Gastroesophageal sphincter (tissue), 4 donors: ENCODE measurements at regions not wholly inside any gene's neighbourhood (a gene's known extent, or its start where the extent isn't known, plus 50 kb on each side); places are given as distances from the start of the nearest gene placed in this dataset.
A peak's percentile ranks its signal among the peaks of the same experiment; 100 is the strongest.

Source experiments
- ATAC-seq: fragments of 150-250 bp; one replicate; pipeline ENCODE4 v1.9.1; 2016; ENCODE audit warnings: mild to moderate bottlenecking, moderate library complexity
- H3K27ac ChIP-seq, 4 donors: fragments of 200-600 bp; sonication (generic) in 3 of 4; 1 replicate in 3 of 4; 2 replicates in 1 of 4; pipeline ENCODE4 v1.5.1; 2016 to 2019
- H3K27me3 ChIP-seq: fragments of 200-600 bp; sonication (generic); one replicate; pipeline ENCODE4 v1.5.1; 2019
- H3K36me3 ChIP-seq, 2 donors: fragments of 200-600 bp; sonication (generic); one replicate each; pipeline ENCODE4 v1.5.1; 2019; ENCODE audit warnings: control low read depth in 1 of 2
- H3K4me1 ChIP-seq, 3 donors: fragments of 200-600 bp; sonication (generic); 1 replicate in 2 of 3; 2 replicates in 1 of 3; pipeline ENCODE4 v1.5.1; 2016 to 2019; ENCODE audit warnings: control low read depth in 2 of 3
- H3K4me3 ChIP-seq, 2 donors: fragments of 200-600 bp; sonication (generic); one replicate each; pipeline ENCODE4 v1.5.1; 2019; ENCODE audit warnings: mild to moderate bottlenecking in 1 of 2, moderate library complexity in 1 of 2
- H3K9me3 ChIP-seq, 3 donors: fragments of 200-600 bp; sonication (generic); one replicate each; pipeline ENCODE4 v1.5.1; 2017 to 2019; ENCODE audit warnings: control low read depth in 2 of 3
- EP300 ChIP-seq: sonication (generic); formaldehyde crosslinking; IDR thresholded peaks from one replicate; pipeline ENCODE4 v1.6.1; 2017; ENCODE audit warnings: antibody characterized with exemption, mild to moderate bottlenecking
- POLR2A ChIP-seq, 2 donors: fragments of 450-650 bp; IDR thresholded peaks; one replicate each; pipeline ENCODE4 v1.6.1; 2017; ENCODE audit warnings: antibody characterized with exemption in 2 of 2, mild to moderate bottlenecking in 2 of 2, moderate library complexity in 1 of 2
- POLR2AphosphoS5 ChIP-seq: sonication (generic); formaldehyde crosslinking; IDR thresholded peaks from one replicate; pipeline ENCODE4 v1.6.1; 2017; ENCODE audit warnings: antibody characterized with exemption
- WGBS, 2 donors: methylation state at CpG; one replicate each; pipeline ENCODE4 v1.1.5; 2018; ENCODE audit warnings: low coverage in 1 of 2; 5-methylcytosine and 5-hydroxymethylcytosine counted together
- TF ChIP-seq, protein P1 (sequence below), 4 experiments: fragments of 200-600 bp in 2 of 4; fragments of 450-650 bp in 2 of 4; sonication (generic) in 1 of 4; IDR thresholded peaks; one replicate each; pipeline ENCODE4 v1.5.1; 2017 to 2019; ENCODE audit warnings: antibody characterized with exemption in 4 of 4, mild to moderate bottlenecking in 2 of 4, moderate library complexity in 2 of 4

DNA sequence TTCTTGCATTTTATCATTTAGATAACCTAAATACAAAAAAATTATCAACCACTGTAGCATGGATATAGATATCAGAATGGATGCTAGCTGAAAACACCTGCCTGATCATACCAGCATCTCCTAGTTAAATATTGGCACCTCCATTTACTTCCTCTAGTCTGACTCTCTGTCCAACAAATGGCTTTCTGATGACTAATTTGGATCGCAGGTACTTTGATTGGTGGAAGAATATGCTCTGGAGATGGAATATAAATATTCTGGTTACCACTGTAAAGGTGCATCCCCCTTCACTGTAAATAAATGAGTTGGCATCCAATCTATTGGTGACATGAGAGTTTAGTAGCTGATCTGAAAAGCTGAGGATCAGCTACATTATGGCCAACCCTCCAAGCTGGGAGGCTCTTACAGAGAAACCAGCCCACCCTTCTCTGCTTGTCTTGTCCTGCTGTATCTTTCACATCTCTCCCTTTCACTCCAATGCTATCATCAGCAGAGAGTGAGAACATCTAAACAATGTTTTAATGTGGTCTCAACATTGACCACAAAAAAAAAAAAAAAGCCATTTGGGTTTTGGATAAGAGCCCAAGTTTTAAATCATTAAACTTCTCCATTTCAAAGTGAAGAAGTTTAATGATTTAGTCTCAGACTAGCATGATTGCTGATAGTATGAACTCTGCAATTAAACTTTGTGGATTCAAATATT is 90.5 kb downstream of the PMAIP1 start:
- Histone ChIP-seq H3K4me3 (no peak overlapping the region), H3K27me3 (no peaks in the 10 kb centered on the region), H3K27ac (no peak overlapping the region), H3K4me1 (no peaks in the 10 kb centered on the region), H3K9me3 (no peaks in the 10 kb centered on the region), H3K36me3 (no peaks in the 10 kb centered on the region)
- no peak for ATAC-seq
- 86 to 93% methylated on average over 1 of the region's 1 CpG for WGBS, 2 donors
- TF ChIP-seq EP300 = no peak
- TF ChIP-seq, protein P1, sequence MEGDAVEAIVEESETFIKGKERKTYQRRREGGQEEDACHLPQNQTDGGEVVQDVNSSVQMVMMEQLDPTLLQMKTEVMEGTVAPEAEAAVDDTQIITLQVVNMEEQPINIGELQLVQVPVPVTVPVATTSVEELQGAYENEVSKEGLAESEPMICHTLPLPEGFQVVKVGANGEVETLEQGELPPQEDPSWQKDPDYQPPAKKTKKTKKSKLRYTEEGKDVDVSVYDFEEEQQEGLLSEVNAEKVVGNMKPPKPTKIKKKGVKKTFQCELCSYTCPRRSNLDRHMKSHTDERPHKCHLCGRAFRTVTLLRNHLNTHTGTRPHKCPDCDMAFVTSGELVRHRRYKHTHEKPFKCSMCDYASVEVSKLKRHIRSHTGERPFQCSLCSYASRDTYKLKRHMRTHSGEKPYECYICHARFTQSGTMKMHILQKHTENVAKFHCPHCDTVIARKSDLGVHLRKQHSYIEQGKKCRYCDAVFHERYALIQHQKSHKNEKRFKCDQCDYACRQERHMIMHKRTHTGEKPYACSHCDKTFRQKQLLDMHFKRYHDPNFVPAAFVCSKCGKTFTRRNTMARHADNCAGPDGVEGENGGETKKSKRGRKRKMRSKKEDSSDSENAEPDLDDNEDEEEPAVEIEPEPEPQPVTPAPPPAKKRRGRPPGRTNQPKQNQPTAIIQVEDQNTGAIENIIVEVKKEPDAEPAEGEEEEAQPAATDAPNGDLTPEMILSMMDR (IDR thresholded peaks at IDR 0.05) = no peak
- TF ChIP-seq POLR2A (IDR thresholded peaks at IDR 0.05) = no peak
- TF ChIP-seq POLR2AphosphoS5 = no peak

DNA sequence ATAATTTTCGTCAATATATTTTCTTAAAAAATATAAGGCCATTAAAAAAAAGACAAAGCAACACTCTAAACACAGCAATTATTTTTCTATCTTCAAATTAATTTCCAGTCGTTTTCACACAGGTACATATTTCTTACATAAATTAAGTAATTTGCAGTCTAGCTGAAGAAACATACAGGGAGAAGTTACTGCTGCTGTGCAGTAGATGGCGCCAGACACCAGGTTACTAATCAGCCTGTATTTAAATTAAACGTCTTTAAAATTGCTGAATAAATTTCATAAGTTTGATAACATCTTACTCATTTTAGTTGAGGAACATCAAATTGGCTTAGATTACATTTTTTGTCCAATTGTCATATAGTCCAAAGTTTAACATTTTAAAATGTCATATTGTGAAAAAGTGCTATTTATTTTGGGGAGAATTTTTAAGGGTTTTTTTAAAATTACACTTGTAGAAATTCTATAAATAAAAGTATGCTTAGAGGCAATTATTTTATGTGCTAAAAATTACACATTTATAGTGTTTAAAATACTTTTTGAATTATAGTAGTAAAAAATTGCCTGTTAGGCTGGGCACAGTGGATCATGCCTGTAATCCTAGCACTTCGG is 88.4 kb downstream of the PMAIP1 start:
- Histone ChIP-seq H3K27ac (no peak overlapping the region), H3K4me3 (no peak overlapping the region), H3K27me3 (no peaks in the 10 kb centered on the region), H3K9me3 (no peaks in the 10 kb centered on the region), H3K36me3 (no peaks in the 10 kb centered on the region), H3K4me1 (no peaks in the 10 kb centered on the region)
- no peak for ATAC-seq
- 19 to 23% methylated on average over 5 of the region's 5 CpGs for WGBS, 2 donors
- TF ChIP-seq, protein P1 (IDR thresholded peaks at IDR 0.05) = peak; percentile 87 to 91 (median 90)
- TF ChIP-seq POLR2AphosphoS5 = no peak

DNA sequence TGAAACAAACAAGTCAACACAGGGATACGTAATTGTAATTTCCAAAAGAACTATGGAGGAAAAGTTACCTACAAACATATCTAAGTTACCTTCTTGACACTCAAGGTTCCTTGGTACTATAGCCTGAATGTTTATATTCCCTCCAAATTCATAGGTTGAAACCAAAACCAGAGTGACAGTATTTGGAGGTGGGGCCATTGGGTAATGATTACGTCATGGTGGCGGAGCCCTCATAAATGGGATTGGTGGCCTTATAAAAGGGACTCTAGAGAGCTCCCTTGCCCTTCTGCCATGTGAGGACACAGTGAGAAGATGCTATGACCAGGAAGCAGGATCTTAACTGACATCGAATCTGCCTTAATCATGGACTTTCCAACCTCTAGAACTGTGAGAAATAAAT is 87.3 kb downstream of the PMAIP1 start:
- Histone ChIP-seq H3K9me3 (no peaks in the 10 kb centered on the region), H3K27me3 (no peaks in the 10 kb centered on the region), H3K27ac (no peak overlapping the region), H3K4me1 (no peaks in the 10 kb centered on the region), H3K36me3 (no peaks in the 10 kb centered on the region), H3K4me3 (no peak overlapping the region)
- no peak for ATAC-seq
- 65 to 69% methylated on average over 4 of the region's 4 CpGs for WGBS, 2 donors
- TF ChIP-seq, protein P1 (IDR thresholded peaks at IDR 0.05) = no peak
- TF ChIP-seq POLR2A (IDR thresholded peaks at IDR 0.05) = no peak

DNA sequence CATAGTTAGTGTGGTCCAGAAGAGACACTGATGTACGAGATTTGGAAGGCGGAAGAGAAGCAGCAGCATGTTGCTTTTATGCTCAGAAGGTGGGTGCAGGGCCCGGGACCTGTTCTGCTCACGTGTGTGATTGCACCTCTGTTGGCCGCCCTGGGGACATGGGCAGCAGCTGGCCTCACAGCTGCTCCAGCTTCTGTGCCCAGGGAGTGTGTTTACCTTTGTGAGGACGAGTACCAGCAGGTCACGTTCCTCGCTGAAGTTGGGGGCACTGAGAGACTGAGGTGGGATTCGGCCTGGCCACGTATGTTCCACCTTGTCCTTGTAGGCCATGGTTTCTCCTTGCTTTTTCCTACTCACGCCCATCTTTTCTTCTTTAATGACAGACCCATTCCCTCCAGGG is 86.3 kb downstream of the PMAIP1 start:
- Histone ChIP-seq H3K36me3 (no peaks in the 10 kb centered on the region), H3K9me3 (no peaks in the 10 kb centered on the region), H3K27ac (no peak overlapping the region), H3K27me3 (no peaks in the 10 kb centered on the region), H3K4me3 (no peak overlapping the region), H3K4me1 (no peaks in the 10 kb centered on the region)
- no peak for ATAC-seq
- TF ChIP-seq POLR2AphosphoS5 (no peak), EP300 (no peak), POLR2A (IDR thresholded peaks at IDR 0.05) (no peak)
- TF ChIP-seq, protein P1 (IDR thresholded peaks at IDR 0.05) = no peak
- 67 to 71% methylated on average over 5 to 10 of the region's 11 CpGs for WGBS, 2 donors

DNA sequence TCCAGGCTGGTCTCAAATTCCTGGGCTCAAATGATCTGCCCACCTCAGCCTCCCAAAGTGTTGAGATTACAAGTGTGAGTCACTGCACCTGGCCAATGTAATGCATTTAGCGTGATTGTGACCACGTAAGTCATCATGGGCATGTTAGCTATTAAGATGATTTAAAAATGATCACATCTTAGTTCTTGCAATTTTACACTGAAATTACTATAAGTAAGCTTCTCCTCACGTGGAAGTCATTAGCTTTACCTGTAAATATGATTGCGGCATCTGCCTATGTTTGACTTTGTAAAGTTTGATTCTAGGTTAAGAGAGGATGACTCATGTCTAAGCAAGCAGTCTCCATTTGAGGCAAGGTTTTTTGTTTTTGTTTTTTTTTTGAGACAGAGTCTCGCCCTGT is 85.5 kb downstream of the PMAIP1 start:
- TF ChIP-seq EP300 = no peak
- TF ChIP-seq, protein P1 (IDR thresholded peaks at IDR 0.05) = no peak
- no peak for TF ChIP-seq POLR2A (IDR thresholded peaks at IDR 0.05)
- no peak for TF ChIP-seq POLR2AphosphoS5
- WGBS, 2 donors = 81 to 87% methylated on average over 4 to 5 of the region's 5 CpGs

More for the DNA sequence above, 85.5 kb downstream of the PMAIP1 start:
- no peaks in the 10 kb centered on the region for H3K27me3 ChIP-seq
- no peaks in the 10 kb centered on the region for H3K9me3 ChIP-seq
- no peaks in the 10 kb centered on the region for H3K4me1 ChIP-seq
- no peak overlapping the region for H3K4me3 ChIP-seq
- no peak for ATAC-seq
- no peaks in the 10 kb centered on the region for H3K36me3 ChIP-seq
- H3K27ac ChIP-seq = no peak overlapping the region
